ENCODE measurements at regions not wholly inside any gene's neighbourhood (a gene's known extent, or its start where the extent isn't known, plus 50 kb on each side); places are given as distances from the start of the nearest gene placed in this dataset.

GRCh38 chr3:150223558-150223957 is 184.5 kb upstream of the TSC22D2 start:
- ChIA-PET RAD21 (ENCODE audit: low non-redundant PET in 1 of 2, low total read pairs in 2 of 2, uncharacterized antibody in 2 of 2, unreplicated experiment in 2 of 2) (no interaction called here), POLR2A (no interaction called here), CTCF (interaction anchor here (1.0 to 1.9 kb wide), 3 partner anchors 10 to 286 kb away, joined by 3 to 10 read pairs (median 3); no protein-coding TSS in a partner anchor)
- Histone ChIP-seq H3K27ac (ENCODE audit: low read depth, low read length) (no peak overlapping the region), H3K4me2 (ENCODE audit: low read length) (no peak overlapping the region), H3K9me2 (ENCODE audit: insufficient read depth) (no peaks in the 10 kb centered on the region), H4K20me1 (ENCODE audit: insufficient read depth) (no peaks in the 10 kb centered on the region), H2AFZ (ENCODE audit: low read depth, low read length, poor library complexity, severe bottlenecking) (no peak overlapping the region), H3K4me1 (ENCODE audit: control insufficient read depth in 1 of 2, insufficient read depth in 2 of 2, low read length in 2 of 2) (peaks cover 0 to 3% of the 10 kb centered on the region in 2 experiments; a peak in 1 of 4 replicates), H3K9me3 (ENCODE audit: control insufficient read depth in 1 of 2, insufficient read depth in 1 of 2, low read depth in 1 of 2, low read length in 2 of 2) (no peaks in the 10 kb centered on the region), H3K36me3 (ENCODE audit: control insufficient read depth in 1 of 2, insufficient read depth in 2 of 2, low read length in 2 of 2) (no peaks in the 10 kb centered on the region), H3K27me3 (ENCODE audit: insufficient read depth, low read length) (no peaks in the 10 kb centered on the region), H3K4me3 (replicated peaks in 1 of 2; ENCODE audit: low read depth in 1 of 2, low read length in 2 of 2) (no peak overlapping the region), H3K79me2 (ENCODE audit: insufficient read depth, low read length) (no peaks in the 10 kb centered on the region), H3K9ac (ENCODE audit: low read length) (no peak overlapping the region)
- no peak for DNase-seq (ENCODE audit: low read depth, low spot score)
- no TSS peak for BruUV-seq (replicated peaks)
- TF ChIP-seq EZH2phosphoT487 (IDR thresholded peaks at IDR 0.05; ENCODE audit: borderline replicate concordance) (no peak), EGR1 (IDR thresholded peaks at IDR 0.05; ENCODE audit: low read depth) (no peak), CTCF (IDR thresholded peaks at IDR 0.05 in 2 of 3, conservative IDR thresholded peaks at IDR 0.05 in 1 of 3; ENCODE audit: borderline replicate concordance in 1 of 3, insufficient read depth in 1 of 3, low read depth in 2 of 3, low read length in 2 of 3) (no peak), ELF1 (IDR thresholded peaks at IDR 0.05; ENCODE audit: borderline replicate concordance, low read depth) (no peak), CEBPB (IDR thresholded peaks at IDR 0.05; ENCODE audit: low read depth) (no peak), RAD21 (IDR thresholded peaks at IDR 0.05; ENCODE audit: low read depth) (no peak), SRF (IDR thresholded peaks at IDR 0.05; ENCODE audit: low read depth) (no peak), MAX (IDR thresholded peaks at IDR 0.05) (no peak), ZNF274 (IDR thresholded peaks at IDR 0.05; ENCODE audit: low read depth, low read length) (no peak)
- intact Hi-C loops (cut with micrococcal nuclease): loop anchor here (5.0 to 10.0 kb wide), 2 partner anchors 456 to 729 kb away; no protein-coding TSS in a partner anchor
- ATAC-seq: no peak

Measured in HCT116 (cell line).